T47D (cell line): ENCODE measurements at regions not wholly inside any gene's neighbourhood (a gene's known extent, or its start where the extent isn't known, plus 50 kb on each side); places are given as distances from the start of the nearest gene placed in this dataset.
A peak's percentile ranks its signal among the peaks of the same experiment; 100 is the strongest.

Source experiments
- DNase-seq, 2 experiments: peaks; one replicate each; pipeline versions ENCODE4 v3.0.0 to v3.0.0-alpha.2; 2011 to 2012; ENCODE audit warnings: low read depth in 1 of 2, low spot score in 1 of 2
- JUND ChIP-seq: IDR thresholded peaks from 2 replicates; pipeline ENCODE4 v1.6.1; 2012; ENCODE audit warnings: low read depth
- in situ Hi-C: cut with HindIII; loops from 2 replicates; pipeline ENCODE4 v1.10.0; 2016; ENCODE audit warnings: low sequenced_read_pairs, low pct_unique_long_range_greater_than_20kb

GRCh38 chr12:118637767-118638370 is 261.5 kb downstream of the SUDS3 start:
- no peak for DNase-seq
- no peak for TF ChIP-seq JUND
- in situ Hi-C loops, result no loop called here

- DNase-seq, result no peak
- TF ChIP-seq JUND, result no peak
- in situ Hi-C loops, result no loop called here
Measured at GRCh38 chr12:118641249-118641648, 264.9 kb downstream of the SUDS3 start.

GRCh38 chr12:118645219-118645618 is 268.9 kb downstream of the SUDS3 start:
- DNase-seq, result peak; percentile 13 to 65
- in situ Hi-C loops, result no loop called here
- no peak for TF ChIP-seq JUND

GRCh38 chr12:118649765-118650585 is 273.6 kb downstream of the SUDS3 start:
- in situ Hi-C loops, result no loop called here

GRCh38 chr12:118650586-118650960 is 274.2 kb downstream of the SUDS3 start:
- in situ Hi-C loops, result no loop called here
- peak in 1 of 2 experiments; percentile 13 for DNase-seq
- TF ChIP-seq JUND, result no peak

More at GRCh38 chr12:118649765-118650585, 273.6 kb downstream of the SUDS3 start:
- no peak for DNase-seq
- no peak for TF ChIP-seq JUND

- in situ Hi-C loops, result no loop called here
- TF ChIP-seq JUND, result no peak
- no peak for DNase-seq
Measured at GRCh38 chr12:118651487-118651886, 275.1 kb downstream of the SUDS3 start.

GRCh38 chr12:118655588-118655987 is 279.2 kb downstream of the SUDS3 start:
- TF ChIP-seq JUND, result no peak
- no peak for DNase-seq
- in situ Hi-C loops, result no loop called here

GRCh38 chr12:118680356-118680963 is 300.9 kb upstream of the SRRM4 start:
- no peak for DNase-seq
- in situ Hi-C loops, result no loop called here
- TF ChIP-seq JUND, result no peak

- no peak for DNase-seq
- no peak for TF ChIP-seq JUND
- in situ Hi-C loops, result no loop called here
Measured at GRCh38 chr12:118682656-118683055, 298.7 kb upstream of the SRRM4 start.

- in situ Hi-C loops, result no loop called here
- DNase-seq, result no peak
- TF ChIP-seq JUND, result no peak
Measured at GRCh38 chr12:118685983-118686607, 295.2 kb upstream of the SRRM4 start.

GRCh38 chr12:118689793-118690192 is 291.5 kb upstream of the SRRM4 start:
- in situ Hi-C loops, result no loop called here
- DNase-seq, result no peak
- TF ChIP-seq JUND, result no peak

- in situ Hi-C loops, result no loop called here
- DNase-seq, result no peak
- no peak for TF ChIP-seq JUND
Measured at GRCh38 chr12:118690506-118690905, 290.8 kb upstream of the SRRM4 start.
